GM11168 (cell line): ENCODE measurements at regions not wholly inside any gene's neighbourhood (a gene's known extent, or its start where the extent isn't known, plus 50 kb on each side); places are given as distances from the start of the nearest gene placed in this dataset.

Experiments used
- in situ Hi-C: fragments of 300-500 bp; cut with MboI; formaldehyde crosslinking; loops from one replicate; pipeline ENCODE4 v1.12.0; 2022; ENCODE audit warnings: low sequenced_read_pairs; ENCODE audit not compliant: unreplicated experiment

DNA sequence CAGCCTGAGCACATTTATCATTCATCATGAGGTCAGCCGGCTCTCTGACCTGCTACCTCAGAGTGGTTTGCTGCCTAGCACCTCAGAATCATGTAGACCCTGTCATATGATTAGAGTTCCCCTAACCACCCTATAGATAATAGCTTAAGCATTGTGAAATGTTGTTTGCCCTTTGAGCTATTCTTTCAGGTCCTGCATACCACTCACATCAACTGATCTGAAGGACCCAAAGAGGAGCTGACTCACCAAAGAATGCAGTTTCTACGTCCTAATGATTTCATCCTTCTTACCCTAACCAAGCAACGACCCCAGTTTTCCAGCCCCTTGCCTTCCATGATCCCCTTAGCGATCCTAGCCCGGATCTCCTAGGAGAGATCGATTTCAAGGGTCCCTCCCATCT, 527.9 kb downstream of the SOX5 start:
- in situ Hi-C loops = no loop called here

DNA sequence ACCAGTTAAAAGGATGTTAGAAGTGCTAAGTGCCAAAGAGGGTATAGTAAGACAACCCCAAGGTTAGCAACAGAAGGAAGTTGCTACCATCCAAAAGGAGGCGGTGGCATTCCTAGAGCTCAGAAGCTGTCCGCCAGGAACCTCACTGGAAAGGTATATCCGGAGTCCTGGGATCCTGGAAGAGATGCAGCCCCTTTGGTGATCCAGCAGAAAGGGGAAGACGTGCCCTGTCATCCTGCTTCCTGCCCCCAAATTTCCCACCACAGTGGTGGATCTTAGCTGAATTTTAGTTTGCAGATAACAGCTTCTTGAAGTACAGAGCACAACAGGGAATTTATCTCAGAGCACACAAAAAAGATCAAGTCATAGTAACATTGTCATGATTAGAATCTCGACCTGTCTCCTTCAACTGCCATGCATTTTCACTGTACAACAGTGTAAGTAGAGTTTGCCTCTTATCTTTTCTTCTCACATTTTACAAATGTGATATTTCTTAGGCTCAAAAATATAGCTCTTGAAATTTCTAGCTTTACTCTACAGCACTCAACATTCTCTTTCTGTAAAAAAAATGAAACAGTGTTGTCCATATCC, 526.3 kb downstream of the SOX5 start:
- in situ Hi-C loops = no loop called here

DNA sequence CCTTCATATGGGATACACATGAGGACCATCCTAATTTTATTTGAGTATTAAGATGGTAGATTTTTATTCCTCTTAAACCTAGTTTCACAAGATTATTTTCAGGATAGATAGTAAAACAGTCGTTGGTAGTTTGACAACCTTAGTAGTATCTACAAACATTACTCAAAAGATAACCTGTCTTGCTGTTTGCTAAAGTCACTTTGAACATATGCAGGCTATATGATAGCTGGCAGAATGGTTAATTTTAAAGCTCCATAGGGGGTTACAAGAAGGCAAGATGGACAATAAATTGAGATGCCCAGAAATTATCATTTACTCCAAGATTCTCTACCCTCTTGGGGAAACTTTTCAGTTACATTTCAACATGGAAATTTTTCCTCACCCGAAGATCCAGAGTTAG, 525.7 kb downstream of the SOX5 start:
- in situ Hi-C loops = no loop called here

DNA sequence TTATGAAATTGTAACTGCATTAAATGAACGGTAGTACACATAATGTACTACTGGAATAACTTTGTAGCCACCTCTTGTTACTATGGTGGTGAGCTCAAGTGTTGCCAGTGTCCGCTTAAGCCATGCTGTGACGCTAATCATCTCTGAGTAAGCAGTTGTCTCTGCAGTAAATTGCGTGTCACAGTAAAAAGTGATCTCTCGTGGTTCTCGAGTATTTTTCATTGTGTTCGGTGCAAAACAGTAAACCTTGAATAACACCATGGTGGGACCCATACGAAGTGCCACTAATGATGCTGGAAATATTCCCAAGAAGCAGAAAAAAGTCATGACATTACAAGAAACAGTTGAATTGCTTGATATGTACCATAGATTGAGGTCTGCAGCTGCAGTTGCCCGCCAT, 524.8 kb downstream of the SOX5 start:
- in situ Hi-C loops = no loop called here

DNA sequence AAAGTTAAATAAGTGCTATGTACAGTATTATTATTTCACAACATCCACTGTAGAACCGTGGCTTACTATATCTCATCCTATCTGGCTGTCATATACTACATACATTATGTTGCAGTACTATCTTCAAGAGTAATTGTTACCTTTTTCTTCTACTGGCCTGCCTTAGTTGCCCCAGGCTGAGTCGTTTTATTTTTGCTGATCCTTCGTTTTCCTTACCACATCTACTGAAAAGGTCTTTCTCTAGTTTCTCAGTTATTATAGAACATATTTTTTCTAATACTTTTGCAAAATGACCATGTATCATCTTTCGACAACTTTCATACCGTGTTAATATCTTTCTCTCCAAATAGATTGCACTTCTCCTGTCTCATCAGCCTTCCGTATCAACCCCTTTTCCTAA, 523.1 kb downstream of the SOX5 start:
- in situ Hi-C loops = no loop called here

DNA sequence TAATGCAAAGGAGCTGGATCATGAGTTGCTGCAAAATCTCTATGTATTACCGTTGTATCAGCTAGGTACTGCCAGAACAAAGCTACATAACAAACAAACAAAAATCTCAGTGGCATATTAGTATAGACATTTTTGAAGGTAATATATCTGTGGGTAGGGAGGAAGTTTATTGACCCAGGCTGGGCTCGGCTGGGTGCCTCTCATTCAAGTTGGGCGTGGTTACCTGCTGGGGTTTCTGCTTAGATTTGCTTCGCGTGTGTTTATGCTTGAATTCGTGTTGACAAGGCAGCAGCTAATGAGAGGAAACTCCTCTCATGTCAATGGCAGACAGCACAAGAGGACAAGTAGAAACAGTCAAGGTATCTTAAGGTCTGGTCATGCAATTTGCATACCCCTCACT, 520.7 kb downstream of the SOX5 start:
- in situ Hi-C loops = no loop called here

DNA sequence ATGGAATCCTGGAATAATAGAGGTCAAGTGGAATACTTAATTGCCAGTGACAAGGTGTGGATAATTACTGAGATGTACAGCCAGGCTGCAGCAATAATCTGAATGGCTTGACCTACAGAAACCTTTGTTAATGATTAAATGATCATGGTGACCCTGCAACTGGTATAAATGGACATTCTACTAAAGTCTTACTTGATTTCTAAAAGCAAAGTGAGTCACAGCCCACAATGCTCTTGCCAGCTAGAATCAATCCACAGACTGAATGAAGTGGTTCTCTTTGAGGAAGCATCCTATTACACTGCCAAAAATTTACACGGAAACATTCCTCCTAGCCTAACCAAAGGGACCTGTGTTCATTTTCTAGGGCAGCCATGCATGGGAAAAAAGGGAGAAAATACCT, 518.5 kb downstream of the SOX5 start:
- in situ Hi-C loops = no loop called here

DNA sequence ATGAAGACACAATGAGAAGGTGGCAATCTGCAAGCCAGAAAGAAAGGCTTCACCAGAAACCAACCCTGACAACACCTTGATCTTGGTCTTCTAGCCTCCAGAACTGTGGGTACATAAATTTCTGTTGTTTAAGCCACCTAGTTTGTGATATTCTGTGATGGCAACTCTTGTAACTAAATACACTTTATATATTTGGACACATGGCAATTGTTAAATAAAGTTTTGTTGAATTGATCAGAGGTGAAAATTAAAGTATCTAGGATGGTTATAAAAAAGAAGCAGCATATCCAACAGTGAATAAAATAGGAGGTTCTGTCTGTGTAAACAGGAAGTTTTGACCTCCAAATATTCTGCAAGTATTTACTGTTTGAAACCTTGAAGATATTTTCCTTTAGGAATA, 516.3 kb downstream of the SOX5 start:
- in situ Hi-C loops = no loop called here

DNA sequence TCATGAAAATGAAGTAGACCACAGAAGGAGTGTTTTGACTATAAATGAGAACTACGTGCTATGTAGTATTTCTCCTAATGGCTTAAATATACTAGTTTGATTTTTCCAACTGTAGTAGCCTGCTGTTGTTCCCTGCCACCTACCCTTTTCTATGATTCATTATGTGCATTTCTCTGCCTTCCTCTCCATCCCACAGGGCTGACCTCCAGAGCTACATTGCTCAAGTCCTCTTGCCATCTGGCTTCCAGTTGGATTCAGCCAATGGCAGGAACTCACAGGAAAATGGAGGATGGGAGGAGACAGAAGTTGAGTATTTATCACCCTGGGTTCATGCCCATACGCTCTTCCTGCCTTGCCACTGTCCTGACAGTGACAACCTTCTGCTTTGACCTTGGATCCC, 515.3 kb downstream of the SOX5 start:
- in situ Hi-C loops = no loop called here

DNA sequence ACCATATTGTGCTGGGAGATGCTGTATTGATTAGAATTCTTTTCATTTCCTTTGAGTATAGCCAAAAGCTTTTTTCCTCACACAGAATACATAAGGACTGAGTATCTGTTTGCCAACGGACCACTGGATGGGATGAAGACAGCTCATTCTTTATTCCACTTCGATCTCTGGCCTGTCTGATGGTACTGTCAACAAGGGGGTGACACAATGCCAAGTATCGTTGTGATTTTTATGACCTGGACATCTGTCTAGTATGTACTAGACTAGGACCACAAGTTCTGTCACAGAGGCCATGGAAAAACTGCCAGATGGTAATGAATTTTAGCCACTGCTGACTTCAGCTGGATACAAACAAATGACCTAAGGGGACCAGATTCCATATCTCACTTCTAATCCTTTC, 502.7 kb downstream of the SOX5 start:
- in situ Hi-C loops = no loop called here

DNA sequence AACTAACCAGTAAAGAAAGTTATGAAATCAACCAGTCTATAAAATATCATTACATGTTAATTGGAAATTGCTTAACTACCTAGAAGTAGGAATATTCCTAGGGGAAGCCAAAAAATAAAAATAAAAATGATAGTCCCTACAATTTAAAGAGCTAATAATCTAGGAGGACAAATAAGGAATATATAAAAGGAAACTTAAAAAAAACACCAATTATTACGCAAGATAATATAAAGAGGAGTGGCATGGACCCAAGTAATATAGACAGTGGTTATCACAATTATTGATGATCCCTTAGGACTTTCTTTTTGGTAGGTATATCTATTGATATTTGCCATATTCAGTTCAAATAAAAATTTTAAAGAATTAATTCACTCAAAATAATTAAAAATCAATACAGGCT, 498.7 kb downstream of the SOX5 start:
- in situ Hi-C loops = no loop called here

DNA sequence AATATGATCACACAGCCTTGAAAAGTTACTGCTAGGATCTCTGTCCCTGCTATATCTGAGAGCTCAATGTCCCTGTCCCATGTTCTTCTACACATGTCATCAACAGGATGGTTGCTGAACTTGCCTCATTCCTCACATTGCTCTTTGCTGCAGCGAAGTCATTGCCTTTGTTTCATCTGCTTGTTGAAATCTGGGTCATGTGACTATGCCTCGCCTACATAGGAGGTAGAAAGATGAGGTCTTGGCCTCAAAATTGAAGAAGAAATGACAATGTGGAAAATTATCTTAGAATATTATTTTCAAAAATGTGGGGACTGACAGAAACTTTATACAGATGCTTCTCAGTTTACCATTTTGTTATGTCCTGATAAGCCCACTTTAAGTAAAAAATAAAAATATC, 494.2 kb downstream of the SOX5 start:
- in situ Hi-C loops = no loop called here

DNA sequence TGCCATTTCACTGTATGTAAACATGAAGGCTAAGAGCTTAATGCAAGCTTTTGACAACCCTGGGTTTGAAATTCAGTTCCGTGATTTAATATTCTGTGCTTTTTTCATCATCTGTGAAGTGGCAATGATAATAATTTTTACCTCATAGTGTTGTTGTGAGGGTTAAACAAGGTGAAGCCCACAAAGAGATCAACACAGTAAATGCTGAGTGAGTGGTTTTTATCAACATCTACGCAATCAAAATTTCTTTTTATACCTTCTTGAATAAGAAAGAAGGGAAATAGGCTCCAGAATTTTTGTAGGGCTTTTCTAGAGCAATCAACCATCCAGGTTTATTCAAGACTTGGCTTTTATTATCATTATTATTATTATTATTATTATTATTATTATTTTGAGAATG, 490.8 kb downstream of the SOX5 start:
- in situ Hi-C loops = no loop called here

DNA sequence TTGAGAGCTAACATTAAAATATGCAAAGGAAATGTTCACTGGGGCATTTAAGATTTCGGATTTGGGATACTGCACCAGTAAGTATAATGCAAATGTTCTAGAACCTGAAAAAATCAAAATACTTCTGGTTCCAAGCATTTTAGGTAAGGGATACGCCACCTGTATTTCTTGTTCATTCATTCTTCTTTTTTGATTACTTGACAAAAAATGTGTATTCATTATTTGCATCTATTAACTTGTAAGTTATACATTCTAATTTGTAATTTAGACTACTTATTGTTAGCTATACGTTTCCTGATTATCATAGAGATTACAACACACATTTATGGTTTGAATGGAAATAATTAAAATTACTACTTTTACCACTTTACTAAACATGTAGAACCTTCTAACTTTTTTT, 486.9 kb downstream of the SOX5 start:
- in situ Hi-C loops = no loop called here

DNA sequence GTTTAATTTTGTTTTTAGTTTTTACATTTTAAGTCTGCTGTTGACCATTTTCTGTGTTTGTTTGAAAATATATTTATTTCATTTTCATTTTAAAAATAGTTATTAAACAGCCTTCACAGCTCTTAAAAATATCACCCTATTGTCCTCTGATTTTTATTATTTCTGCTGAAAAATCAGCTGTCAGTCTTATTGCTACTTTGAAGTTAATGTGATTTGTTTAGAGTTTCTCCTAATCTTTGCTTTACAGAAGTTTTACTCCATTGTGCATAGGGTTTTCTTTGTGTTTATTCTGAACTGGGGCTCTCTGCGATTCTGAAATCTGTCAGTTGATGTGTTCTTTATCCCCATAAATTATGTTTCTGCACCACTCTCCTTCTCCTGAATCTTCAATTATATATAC, 486.3 kb downstream of the SOX5 start:
- in situ Hi-C loops = no loop called here

DNA sequence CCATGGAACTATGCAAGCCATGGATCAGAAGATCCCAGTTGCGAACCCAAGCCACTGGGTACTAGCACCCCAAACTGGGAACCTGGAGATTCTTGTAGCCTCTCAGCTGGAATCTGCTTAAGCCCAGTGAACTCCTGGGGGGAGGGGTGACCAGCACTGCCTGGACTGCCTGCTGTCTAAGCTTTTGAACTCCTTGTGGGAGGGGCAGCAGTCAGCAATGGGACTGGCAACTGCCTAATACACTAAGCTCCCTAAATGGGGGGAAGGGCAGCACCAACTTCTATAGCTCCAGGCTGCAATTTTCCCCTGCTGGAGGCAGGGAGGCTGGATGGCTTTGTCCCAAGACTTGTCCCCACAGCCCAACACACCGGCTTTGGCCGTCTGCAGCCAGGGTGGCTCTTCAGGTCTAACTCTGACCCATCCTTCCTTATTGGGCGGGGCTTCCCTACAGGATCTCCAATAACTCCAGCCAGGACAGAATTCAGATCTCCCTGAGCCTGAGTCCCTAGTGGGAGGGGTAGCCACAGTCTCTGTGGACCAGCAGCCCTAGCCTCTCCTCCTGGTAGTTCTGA, 485.1 kb downstream of the SOX5 start:
- in situ Hi-C loops = no loop called here

DNA sequence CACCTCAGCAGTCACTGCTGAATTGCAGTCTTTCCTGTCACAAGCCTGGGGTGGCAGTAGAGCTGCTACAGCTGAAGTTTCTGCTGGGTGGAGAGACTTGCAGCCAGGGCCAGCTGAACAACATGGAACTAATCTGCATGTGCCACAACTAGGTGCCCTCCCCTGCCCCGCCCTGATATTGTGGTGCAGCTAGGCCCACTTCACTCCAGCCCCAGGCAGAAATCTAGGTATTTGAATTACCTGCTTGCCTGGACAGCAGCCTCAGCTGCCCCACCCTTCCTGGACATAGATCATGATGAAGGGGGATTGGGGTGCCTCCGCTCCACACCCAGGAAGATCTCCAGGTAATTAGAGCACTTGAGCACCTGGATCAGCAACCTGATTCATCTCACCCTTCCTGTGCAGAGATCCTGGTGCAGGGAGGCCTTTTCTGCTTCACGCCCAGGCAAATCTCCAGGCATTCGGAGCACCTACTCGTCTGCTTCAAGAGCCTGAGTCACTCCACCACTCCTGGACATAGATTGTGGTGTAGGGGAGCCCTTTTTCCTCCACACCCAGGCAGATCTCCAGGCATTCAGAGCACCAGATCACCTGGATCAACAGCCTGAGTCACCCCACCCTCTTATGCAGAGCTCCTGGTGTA, 477.0 kb downstream of the SOX5 start:
- in situ Hi-C loops = no loop called here

DNA sequence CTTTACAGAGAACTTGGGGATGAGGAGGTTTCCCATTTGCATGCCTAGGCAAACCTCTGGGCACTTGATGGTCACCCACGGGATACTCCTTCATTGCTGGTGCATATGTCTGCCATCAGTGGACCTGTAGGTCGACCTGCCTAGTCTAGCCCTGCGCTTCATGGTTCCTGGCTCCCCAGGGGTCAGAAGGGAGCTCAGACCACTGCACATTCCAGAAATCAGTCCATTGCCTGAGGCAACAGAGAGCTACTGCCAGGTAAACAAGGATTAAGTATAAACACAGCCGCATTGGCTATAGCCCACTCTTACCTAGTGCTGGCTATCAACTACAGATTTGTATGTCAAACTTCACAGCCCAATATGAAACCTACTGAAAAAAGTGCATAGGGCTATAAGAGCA, 476.4 kb downstream of the SOX5 start:
- in situ Hi-C loops = no loop called here

DNA sequence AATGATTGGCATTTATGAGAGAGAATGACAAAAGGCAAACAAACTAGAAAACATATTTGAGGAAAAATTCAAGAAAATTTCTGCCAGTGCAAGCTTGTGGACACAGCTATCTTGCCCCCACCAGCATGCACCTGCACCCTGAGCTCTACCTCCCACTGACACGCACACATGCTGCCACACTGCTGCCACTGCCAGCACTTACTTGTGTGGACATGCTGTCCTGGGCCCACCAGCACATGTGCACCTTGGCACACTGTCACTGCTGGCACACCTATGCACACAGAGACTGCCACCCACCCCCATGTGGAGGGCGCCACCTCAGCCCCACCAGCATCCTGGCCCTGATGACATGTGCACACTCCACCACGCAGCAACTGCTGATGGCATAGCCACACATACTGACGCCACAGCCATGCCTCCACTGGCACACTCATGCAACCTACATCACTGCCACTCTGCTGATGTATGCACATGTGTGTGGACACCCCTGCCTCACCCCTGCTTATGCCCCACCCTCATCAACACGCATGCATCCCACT, 475.0 kb downstream of the SOX5 start:
- in situ Hi-C loops = no loop called here
